HUDEP-2 (cell line): ENCODE measurements at regions not wholly inside any gene's neighbourhood (a gene's known extent, or its start where the extent isn't known, plus 50 kb on each side); places are given as distances from the start of the nearest gene placed in this dataset.

Experiments used
- DNase-seq, 76 experiments: peaks; one replicate each; lab custom pipeline; 2025; ENCODE audit not compliant: unreplicated experiment in 76 of 76; lab: John Stamatoyannopoulos, UW

- no peak for DNase-seq
Measured at GRCh38 chr13:37368501-37368900, 230.1 kb downstream of the POSTN start.

DNA sequence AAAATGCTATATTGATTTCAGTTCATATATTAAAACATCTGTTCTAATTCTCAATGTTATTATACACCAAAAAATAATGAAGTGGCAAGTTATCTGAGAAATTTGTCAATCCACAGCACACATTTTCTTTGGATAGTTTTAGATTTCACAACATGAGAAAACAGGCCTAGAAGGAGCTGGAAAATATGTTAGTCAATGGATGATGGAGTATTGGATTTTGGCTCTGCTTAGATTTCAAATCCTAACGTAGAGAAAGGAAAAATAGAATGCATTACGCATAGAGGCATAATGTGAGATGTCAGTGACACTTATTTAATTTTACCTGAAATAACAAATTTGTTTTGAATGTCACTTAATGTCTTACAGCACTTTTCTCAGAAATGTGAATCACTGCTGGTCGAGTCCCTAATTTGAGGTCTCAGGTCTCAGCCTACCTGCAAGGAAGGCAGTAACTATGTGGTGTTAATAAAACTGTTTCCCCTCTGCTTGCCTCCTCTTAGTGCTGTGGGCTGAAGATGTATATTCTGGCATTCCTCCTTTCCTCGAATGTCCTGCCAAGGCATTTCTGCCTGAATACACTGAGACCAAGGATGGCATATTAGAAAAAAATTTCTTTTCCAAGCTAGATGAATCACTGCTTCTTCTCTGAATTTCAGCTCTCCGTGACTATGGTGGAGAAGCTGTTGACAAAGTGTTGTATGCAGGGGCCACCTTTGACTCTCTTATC lies 232.4 kb downstream of the POSTN start:
- no peak for DNase-seq

- DNase-seq, result no peak
Measured at GRCh38 chr13:37365496-37365895, 233.1 kb downstream of the POSTN start.

GRCh38 chr13:37364956-37365355 lies 233.6 kb downstream of the POSTN start:
- DNase-seq, result no peak

GRCh38 chr13:37364007-37364406 lies 234.6 kb downstream of the POSTN start:
- no peak for DNase-seq

- no peak for DNase-seq
Measured at GRCh38 chr13:37361608-37362007, 237.0 kb downstream of the POSTN start.

GRCh38 chr13:37360556-37360955 lies 238.0 kb downstream of the POSTN start:
- no peak for DNase-seq

- DNase-seq, result no peak
Measured at GRCh38 chr13:37357548-37357947, 241.0 kb downstream of the POSTN start.

GRCh38 chr13:37353911-37354310 lies 244.7 kb downstream of the POSTN start:
- DNase-seq, result no peak

- no peak for DNase-seq
Measured at GRCh38 chr13:37351211-37351610, 245.7 kb upstream of the CSNK1A1L start.

DNA sequence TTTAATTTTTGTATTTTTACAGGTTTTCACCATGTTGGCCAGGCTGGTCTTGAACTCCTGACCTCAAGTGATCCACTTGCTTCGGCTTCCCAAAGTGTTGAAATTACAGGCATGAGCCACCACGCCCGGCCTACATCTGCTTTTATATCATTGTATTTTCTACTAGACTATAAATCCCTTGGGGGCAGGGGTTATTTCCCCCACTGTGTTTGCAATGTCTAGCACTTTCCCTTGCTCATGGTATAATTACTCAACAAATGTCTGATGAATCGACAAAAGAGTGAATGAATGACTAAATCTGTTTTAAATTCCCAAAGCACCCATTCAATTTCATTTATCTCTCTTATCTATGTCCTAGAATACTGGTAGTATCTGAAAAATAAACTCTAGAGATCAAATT lies 244.5 kb upstream of the CSNK1A1L start:
- DNase-seq, result no peak

GRCh38 chr13:37348916-37349643 lies 243.6 kb upstream of the CSNK1A1L start:
- no peak for DNase-seq

DNA sequence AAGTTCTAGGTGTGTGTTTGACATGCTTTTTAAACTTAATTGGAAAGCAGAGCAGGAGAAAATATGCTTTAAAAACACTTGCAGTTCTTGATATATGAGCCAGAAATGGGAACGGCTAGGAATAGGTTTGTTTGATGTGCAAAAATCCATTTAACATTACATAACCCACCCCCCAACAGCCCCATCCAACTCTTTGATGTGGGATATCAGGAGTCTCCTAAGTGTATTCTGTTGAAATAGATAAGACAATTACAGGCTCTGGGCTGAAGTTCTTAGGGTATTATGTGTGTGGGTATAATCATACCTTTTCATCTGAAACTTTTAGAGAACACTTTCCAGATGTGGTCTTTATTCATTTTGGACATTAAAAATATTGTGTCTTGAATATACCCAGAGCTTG lies 240.4 kb upstream of the CSNK1A1L start:
- DNase-seq, result no peak

DNA sequence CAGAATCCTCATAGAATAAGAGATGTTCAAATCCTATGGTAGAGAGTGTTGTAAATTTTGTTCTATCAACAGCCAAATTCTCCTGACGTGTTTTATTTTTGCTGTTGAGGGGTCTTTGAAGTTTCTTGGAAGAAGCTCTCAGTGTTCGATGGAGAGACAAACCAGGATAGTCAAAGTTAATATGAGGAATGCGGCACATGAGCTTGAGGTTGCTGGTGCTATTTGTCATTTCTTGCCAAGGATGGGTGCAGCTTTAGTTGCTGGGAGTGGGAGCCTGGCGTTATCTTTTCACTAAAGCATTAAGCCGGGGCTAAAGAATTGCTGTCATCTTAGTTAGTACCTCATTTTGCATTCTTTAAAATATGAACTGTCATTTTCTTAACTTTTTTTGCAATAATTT lies 239.9 kb upstream of the CSNK1A1L start:
- DNase-seq, result no peak

GRCh38 chr13:37344056-37344455 lies 238.6 kb upstream of the CSNK1A1L start:
- DNase-seq, result no peak

GRCh38 chr13:37342205-37342604 lies 236.7 kb upstream of the CSNK1A1L start:
- no peak for DNase-seq

DNA sequence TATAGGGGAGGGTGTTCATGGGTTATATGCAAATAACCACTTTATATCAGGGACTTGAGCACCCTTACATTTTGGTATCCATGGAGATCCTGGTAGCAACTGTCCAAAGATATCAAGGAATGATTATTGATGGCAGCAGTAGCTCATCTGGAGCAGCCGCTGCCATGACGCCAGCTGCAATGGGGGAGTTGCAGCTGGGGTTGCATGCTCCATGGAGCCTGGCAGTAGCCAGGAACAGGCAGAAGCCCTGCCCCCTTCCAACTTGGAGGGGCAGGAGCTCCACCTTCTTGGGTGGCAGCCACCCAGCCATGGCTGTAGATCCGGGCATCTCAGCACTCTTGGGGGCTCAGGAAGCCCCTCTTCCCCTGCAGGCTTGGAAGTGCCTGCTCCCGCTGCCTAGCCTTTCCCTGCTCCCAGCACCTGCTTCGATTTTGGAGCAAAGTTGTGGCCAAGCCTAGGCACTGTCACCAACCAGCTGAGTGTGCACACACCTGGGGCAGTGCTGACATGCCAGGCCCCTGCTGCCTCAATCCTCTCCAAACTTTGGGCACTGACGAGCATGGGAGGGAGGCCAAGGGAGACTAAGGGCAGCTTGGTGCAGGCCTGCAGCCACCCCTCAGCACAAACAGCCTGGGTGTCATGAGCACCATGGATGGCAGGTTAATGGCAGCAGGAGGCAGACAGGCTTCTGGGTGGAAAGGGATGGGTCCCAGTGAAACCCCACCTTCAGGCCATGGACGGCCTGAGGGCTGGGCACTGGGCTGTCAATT lies 235.6 kb upstream of the CSNK1A1L start:
- DNase-seq, result no peak

- no peak for DNase-seq
Measured at GRCh38 chr13:37339386-37339735, 233.9 kb upstream of the CSNK1A1L start.

DNA sequence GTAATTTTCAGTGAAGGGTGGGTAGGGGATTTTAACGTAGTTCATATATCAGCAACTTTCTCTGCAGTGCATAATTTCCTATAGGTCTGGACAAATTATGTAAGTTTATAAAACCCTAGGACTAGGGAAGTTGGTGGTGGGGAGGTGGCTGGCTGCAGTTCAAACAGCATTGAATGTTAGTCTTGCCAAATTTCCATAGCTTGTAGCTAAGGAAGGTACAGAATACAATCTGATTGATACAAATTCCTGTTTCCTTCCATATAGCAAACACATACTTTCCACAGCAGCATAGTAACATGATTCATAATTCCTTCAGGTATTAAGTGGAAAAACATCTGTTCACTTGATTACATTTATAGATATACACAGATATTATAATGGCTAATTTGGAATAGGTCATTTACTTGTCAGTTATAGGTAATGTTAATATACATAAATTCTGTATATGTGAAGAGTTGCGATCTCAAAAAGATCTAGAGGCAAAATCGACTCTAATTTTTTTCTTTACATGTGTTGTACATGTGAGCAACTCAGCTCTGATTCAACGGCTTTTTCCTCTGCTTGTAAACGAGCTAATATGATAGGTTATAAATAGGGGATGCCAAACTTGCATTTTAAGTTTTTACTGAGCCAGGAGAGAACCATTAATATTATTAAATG lies 233.4 kb upstream of the CSNK1A1L start:
- DNase-seq, result no peak

DNA sequence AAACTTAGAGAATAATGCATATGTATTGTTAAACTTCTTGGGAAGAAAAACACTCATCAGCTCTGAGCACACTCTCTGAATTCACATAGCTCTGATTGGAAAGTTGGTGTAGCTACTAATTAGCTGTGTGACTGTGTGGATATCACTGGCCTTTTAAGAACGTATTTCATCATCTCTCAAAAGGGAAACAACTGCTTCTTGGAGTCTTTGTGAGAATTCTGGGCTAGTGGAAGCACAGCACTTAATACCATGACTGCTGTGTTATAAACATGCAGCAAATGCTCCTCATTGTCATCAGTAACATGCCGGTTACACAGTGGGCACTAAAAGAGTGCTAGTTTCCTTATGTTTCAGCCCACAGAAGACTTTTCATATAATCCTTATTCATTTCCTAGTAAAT lies 220.9 kb upstream of the CSNK1A1L start:
- no peak for DNase-seq

DNA sequence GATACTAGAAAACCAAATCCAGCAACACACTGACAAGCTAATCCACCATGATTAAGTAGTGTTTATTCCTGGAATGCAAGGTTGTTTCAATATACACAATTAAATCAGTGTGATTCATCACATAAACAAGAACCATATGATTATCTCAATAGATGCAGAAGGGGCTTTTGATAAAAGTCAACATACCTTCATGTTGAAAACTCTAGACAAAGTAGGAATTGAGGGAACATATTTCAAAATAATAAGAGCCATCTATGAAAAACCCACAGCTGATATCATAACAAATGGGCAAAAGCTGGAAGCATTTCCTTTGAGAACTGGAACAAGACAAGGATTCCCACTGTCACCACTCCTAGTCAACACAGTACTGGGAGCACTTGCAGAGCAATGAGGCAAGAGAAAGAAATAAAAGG lies 213.6 kb upstream of the CSNK1A1L start:
- DNase-seq, result no peak
